Fibroblast of mammary gland (primary cell): ENCODE measurements at regions not wholly inside any gene's neighbourhood (a gene's known extent, or its start where the extent isn't known, plus 50 kb on each side); places are given as distances from the start of the nearest gene placed in this dataset.
"Not testable (repeated sequence)": the region's sequence is repeated elsewhere in the genome, so short reads cannot be mapped to it uniquely, and the experiment has no call there.

Source experiments
- DNase-seq: peaks from one replicate; pipeline ENCODE4 v3.0.0-alpha.2; 2010; ENCODE audit warnings: low read depth
- H3K4me3 ChIP-seq: 2 replicates; pipeline ENCODE4 v1.5.1; 2011; ENCODE audit warnings: low read depth, mild to moderate bottlenecking, low read length, moderate library complexity; ENCODE audit not compliant: control insufficient read depth
- TF ChIP-seq, protein P1 (sequence below): conservative IDR thresholded peaks from 2 replicates; pipeline ENCODE4 v1.5.1; 2011; ENCODE audit warnings: low read depth, low read length, inconsistent platforms; ENCODE audit not compliant: control insufficient read depth, insufficient read depth

DNA sequence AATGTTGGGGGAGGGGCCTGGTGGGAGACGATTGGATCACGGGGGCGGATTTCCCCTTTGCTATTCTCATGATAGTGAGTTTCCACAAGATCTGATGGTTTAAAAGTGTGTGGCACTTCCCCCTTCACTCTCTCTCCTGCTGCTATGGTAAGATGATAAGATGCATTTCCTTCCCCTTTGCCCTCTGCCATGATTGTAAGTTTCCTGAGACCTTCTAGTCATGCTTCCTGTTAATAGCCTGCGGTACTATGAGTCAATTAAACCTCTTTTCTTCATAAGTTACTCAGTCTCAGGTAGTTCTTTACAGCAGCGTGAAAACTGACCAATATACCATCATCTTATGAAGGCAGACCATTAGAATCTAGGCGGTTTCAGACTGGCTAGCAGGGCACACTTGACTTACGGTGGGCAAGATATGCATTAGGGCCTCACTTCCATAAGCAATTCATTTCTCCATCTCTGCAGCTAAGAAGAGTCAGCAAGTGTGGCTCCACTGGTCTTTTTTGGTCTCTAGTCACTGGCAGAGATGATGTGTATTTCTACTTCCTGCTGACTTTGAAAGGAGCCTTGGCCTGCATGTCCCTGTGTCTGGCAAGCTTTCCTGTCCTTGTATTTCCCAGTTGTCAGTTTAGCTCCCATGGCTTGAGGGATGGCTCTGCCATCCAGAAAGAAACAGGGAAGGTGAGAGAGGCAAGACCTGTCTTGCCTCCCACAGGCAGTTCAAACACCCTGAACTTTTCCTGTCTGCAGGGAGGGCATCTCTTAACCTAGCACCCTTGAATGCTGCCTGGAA is 109.0 kb upstream of the ADAMTS9 start:
- no peak for DNase-seq
- no peak overlapping the region for H3K4me3 ChIP-seq
- TF ChIP-seq, protein P1, sequence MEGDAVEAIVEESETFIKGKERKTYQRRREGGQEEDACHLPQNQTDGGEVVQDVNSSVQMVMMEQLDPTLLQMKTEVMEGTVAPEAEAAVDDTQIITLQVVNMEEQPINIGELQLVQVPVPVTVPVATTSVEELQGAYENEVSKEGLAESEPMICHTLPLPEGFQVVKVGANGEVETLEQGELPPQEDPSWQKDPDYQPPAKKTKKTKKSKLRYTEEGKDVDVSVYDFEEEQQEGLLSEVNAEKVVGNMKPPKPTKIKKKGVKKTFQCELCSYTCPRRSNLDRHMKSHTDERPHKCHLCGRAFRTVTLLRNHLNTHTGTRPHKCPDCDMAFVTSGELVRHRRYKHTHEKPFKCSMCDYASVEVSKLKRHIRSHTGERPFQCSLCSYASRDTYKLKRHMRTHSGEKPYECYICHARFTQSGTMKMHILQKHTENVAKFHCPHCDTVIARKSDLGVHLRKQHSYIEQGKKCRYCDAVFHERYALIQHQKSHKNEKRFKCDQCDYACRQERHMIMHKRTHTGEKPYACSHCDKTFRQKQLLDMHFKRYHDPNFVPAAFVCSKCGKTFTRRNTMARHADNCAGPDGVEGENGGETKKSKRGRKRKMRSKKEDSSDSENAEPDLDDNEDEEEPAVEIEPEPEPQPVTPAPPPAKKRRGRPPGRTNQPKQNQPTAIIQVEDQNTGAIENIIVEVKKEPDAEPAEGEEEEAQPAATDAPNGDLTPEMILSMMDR = no peak

DNA sequence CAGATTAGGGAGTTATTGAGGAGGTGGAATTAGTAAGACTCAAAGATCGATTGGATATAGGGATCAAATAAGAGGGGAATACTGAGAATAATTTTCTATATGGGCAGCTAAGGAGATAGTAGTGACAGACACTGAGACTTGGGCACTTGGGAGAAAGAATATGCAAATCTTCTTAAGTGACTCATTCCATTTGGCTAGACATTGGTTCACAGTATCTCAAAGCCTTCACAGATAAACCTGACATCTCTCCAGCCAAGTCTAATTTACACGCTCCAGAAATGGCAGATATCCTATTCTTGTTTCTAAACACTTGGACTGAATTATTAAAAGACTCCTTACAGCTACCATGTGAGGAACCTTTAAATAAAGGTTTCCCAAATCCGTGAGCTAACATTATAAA is 104.6 kb upstream of the ADAMTS9 start:
- no peak overlapping the region for H3K4me3 ChIP-seq
- TF ChIP-seq, protein P1 = no peak
- no peak for DNase-seq

DNA sequence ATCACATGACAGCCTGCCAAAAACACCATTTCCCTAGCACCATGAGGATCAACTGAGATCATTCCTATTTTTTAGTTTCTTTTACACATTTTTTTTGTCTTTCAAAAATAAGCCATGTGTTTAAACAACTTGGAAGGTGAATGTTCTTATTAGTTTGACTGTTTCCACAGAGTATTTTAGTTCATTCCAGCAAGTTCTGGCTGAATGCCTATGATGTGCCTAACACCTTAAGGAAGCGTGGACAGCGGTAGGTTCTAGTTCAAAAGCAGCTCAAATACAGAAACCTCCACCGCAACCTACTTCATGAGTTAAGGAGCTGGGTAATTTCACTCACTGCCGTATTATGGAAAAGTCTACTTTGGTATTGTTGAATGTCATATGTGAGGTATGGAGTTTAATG is 101.3 kb upstream of the ADAMTS9 start:
- H3K4me3 ChIP-seq = no peak overlapping the region
- no peak for DNase-seq
- TF ChIP-seq, protein P1 = no peak

DNA sequence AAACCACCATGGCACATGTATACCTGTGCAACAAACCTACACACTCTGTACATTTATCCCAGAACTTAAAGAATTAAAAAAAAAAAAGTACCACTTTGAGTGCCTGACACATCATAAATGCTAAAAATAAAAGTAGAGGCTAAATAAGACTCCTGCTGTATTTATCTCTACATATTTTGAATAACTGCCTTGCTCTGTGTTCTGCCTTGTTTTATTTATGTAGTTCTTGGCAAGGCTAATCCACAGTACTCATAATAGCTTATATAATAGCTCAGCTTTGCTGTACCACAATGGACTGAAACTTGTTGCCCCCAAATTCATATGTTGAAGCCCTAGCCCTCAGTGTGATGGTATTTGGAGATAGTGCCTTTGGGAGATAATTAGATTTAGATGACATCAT is 95.4 kb upstream of the ADAMTS9 start:
- no peak for DNase-seq

DNA sequence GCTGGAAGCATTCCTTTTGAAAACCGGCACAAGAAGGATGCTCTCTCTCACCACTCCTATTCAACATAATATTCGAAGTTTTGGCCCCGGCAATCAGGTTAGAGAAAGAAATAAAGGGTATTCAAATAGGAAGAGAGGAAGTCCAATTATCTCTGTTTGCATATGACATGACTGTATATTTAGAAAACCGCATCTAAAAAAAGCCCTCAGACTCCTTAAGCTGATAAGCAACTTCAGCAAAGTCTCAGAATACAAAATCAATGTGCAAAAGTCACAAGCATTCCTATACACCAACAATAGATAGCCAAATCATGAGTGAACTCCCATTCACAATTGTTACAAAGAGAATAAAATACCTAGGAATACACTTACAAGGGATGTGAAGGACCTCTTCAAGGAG is 93.1 kb upstream of the ADAMTS9 start:
- H3K4me3 ChIP-seq, DNase-seq: not testable (repeated sequence)

More for the DNA sequence above, 95.4 kb upstream of the ADAMTS9 start:
- TF ChIP-seq, protein P1 = no peak
- H3K4me3 ChIP-seq = no peak overlapping the region

DNA sequence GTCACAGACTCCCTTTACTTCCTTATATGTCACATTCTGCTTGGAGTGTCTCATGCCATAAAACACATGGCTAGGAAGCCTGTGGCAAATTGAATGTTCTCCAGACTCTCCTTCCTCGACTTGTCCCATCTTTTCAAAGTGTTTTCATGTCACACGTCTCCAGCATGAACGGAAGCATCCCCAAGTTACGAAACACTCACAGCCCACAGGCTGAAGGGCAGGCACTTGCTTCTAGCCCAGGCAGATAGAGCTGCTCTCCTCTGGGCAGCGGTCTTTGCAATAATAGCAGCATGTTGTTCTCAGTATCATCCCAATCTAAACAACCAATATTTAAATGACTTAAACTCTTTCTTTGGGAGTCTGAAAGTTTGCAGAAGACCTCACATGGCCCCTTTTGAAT is 85.3 kb upstream of the ADAMTS9 start:
- no peak for DNase-seq
- TF ChIP-seq, protein P1 = no peak
- no peak overlapping the region for H3K4me3 ChIP-seq

DNA sequence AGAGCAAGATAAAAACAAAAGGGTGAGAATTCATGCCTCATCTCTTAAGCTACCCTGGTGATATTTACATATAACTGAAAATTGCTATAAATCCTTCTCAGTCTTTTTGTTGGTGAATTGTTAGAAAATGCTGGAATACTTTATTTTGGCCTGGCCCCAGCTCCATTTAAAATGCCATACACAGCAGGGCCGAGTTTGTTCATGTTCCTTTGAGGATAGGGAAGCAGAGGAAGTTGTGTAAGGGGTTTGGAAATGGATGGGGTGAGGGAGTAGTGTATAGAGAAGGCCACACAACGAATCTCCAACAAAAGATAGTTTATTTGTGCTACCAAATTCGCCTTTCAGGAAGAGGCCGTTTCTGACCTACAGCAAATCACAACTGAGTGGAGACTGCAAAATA is 78.6 kb upstream of the ADAMTS9 start:
- no peak for DNase-seq
- no peak overlapping the region for H3K4me3 ChIP-seq
- TF ChIP-seq, protein P1 = no peak
